CD14-positive monocyte (primary cell): ENCODE measurements at regions not wholly inside any gene's neighbourhood (a gene's known extent, or its start where the extent isn't known, plus 50 kb on each side); places are given as distances from the start of the nearest gene placed in this dataset.

Experiments
- DNase-seq, 3 donors: peaks; one replicate each; pipeline ENCODE4 v3.0.0-alpha.2; 2011 to 2022
- H2AFZ ChIP-seq: 2 replicates; pipeline ENCODE4 v1.6.0; 2012; ENCODE audit warnings: mild to moderate bottlenecking, low read depth, low read length, inconsistent platforms; ENCODE audit not compliant: insufficient read depth, poor library complexity, severe bottlenecking
- H3K27ac ChIP-seq, 2 donors: 1 replicate in 1 of 2; 2 replicates in 1 of 2; pipeline ENCODE4 v1.5.1; 2012 to 2013; ENCODE audit warnings: low read length in 2 of 2, control low read depth in 1 of 2, inconsistent platforms in 1 of 2, low read depth in 1 of 2, mild to moderate bottlenecking in 1 of 2
- H3K27me3 ChIP-seq, 2 donors: one replicate each; pipeline versions ENCODE4 v1.6.0 to v1.6.1; 2011 to 2013; ENCODE audit warnings: low read length in 2 of 2; ENCODE audit not compliant: control insufficient read depth in 2 of 2, insufficient read depth in 2 of 2
- H3K36me3 ChIP-seq, 2 donors: replicated peaks in 1 of 2; 1 replicate in 1 of 2; 2 replicates in 1 of 2; pipeline versions ENCODE4 v1.5.1 to v1.6.1; 2012 to 2013; ENCODE audit warnings: low read length in 2 of 2, control low read depth in 1 of 2, inconsistent platforms in 1 of 2, mild to moderate bottlenecking in 1 of 2; ENCODE audit not compliant: insufficient read depth in 2 of 2, control insufficient read depth in 1 of 2
- H3K4me1 ChIP-seq, 2 donors: 1 replicate in 1 of 2; 2 replicates in 1 of 2; pipeline versions ENCODE4 v1.5.1 to v1.6.1; 2012 to 2013; ENCODE audit warnings: low read length in 2 of 2, control low read depth in 1 of 2, inconsistent platforms in 1 of 2, mild to moderate bottlenecking in 1 of 2, moderate library complexity in 1 of 2; ENCODE audit not compliant: insufficient read depth in 2 of 2, control insufficient read depth in 1 of 2
- H3K4me2 ChIP-seq: replicated peaks from 2 replicates; pipeline ENCODE3; 2012; ENCODE audit warnings: low read length, moderate library complexity, mild to moderate bottlenecking; ENCODE audit not compliant: poor library complexity, severe bottlenecking; ENCODE audit errors: extremely low read depth
- H3K4me3 ChIP-seq, 3 experiments: fragments of 200-600 bp in 1 of 3; sonication (generic) in 1 of 3; replicated peaks in 1 of 3; 1 replicate in 2 of 3; 2 replicates in 1 of 3; pipeline ENCODE4 v1.5.1; 2011 to 2013; ENCODE audit warnings: low read length in 3 of 3, mild to moderate bottlenecking in 3 of 3, control low read depth in 2 of 3, low read depth in 2 of 3, inconsistent platforms in 1 of 3, moderate library complexity in 1 of 3
- H3K79me2 ChIP-seq: 2 replicates; pipeline ENCODE4 v1.6.0; 2012; ENCODE audit warnings: mild to moderate bottlenecking, control low read depth, inconsistent platforms, low read length, moderate library complexity; ENCODE audit not compliant: insufficient read depth
- H3K9ac ChIP-seq: 2 replicates; pipeline ENCODE4 v1.6.0; 2017; ENCODE audit warnings: low read length, mild to moderate bottlenecking; ENCODE audit not compliant: insufficient read depth, poor library complexity, severe bottlenecking
- H3K9me3 ChIP-seq, 2 donors: replicated peaks in 1 of 2; 1 replicate in 1 of 2; 2 replicates in 1 of 2; pipeline versions ENCODE4 v1.5.1 to v1.6.1; 2012 to 2013; ENCODE audit warnings: low read length in 2 of 2, control low read depth in 1 of 2; ENCODE audit not compliant: control insufficient read depth in 1 of 2, insufficient read depth in 1 of 2
- H4K20me1 ChIP-seq: 2 replicates; pipeline ENCODE4 v1.6.0; 2012; ENCODE audit warnings: mild to moderate bottlenecking, low read length, control low read depth, moderate library complexity; ENCODE audit not compliant: insufficient read depth
- H3K27ac Mint-ChIP-seq, 7 donors: one replicate each; pipeline ENCODE4 v1.8.0; 2020; ENCODE audit warnings: mild to moderate bottlenecking in 7 of 7, mixed read lengths in 7 of 7, moderate library complexity in 6 of 7, inconsistent platforms in 2 of 7
- H3K27me3 Mint-ChIP-seq, 3 donors: one replicate each; pipeline ENCODE4 v1.8.0; 2021 to 2022; ENCODE audit warnings: low read depth in 3 of 3, mild to moderate bottlenecking in 3 of 3, mixed read lengths in 3 of 3, moderate library complexity in 3 of 3, inconsistent platforms in 1 of 3
- H3K36me3 Mint-ChIP-seq, 2 donors: one replicate each; pipeline ENCODE4 v1.8.0; 2020; ENCODE audit warnings: mixed read lengths in 2 of 2, inconsistent platforms in 1 of 2, mild to moderate bottlenecking in 1 of 2
- H3K4me1 Mint-ChIP-seq: one replicate; pipeline ENCODE4 v1.8.0; 2020; ENCODE audit warnings: mild to moderate bottlenecking, mixed read lengths
- H3K4me3 Mint-ChIP-seq, 2 donors: one replicate each; pipeline ENCODE4 v1.8.0; 2020; ENCODE audit warnings: mild to moderate bottlenecking in 2 of 2, mixed read lengths in 2 of 2, moderate library complexity in 1 of 2
- H3K9me3 Mint-ChIP-seq, 7 donors: one replicate each; pipeline ENCODE4 v1.8.0; 2020 to 2022; ENCODE audit warnings: mixed read lengths in 7 of 7, mild to moderate bottlenecking in 6 of 7, moderate library complexity in 6 of 7, inconsistent platforms in 2 of 7
- WGBS: methylation state at CpG from one replicate; pipeline ENCODE4 v1.1.5; 2013; ENCODE audit warnings: missing lambda C conversion rate; ENCODE audit not compliant: insufficient coverage; 5-methylcytosine and 5-hydroxymethylcytosine counted together
- intact Hi-C, 2 donors: fragments of 100-400 bp; cut with micrococcal nuclease; formaldehyde crosslinking; loops; one replicate each; pipeline versions ENCODE4 v1.15.0 to v1.15.1; 2023
- TF ChIP-seq, protein P1 (sequence below): fragments of 200-600 bp; IDR thresholded peaks from one replicate; pipeline ENCODE4 v1.8.0; 2022; ENCODE audit warnings: antibody characterized with exemption, mild to moderate bottlenecking

DNA sequence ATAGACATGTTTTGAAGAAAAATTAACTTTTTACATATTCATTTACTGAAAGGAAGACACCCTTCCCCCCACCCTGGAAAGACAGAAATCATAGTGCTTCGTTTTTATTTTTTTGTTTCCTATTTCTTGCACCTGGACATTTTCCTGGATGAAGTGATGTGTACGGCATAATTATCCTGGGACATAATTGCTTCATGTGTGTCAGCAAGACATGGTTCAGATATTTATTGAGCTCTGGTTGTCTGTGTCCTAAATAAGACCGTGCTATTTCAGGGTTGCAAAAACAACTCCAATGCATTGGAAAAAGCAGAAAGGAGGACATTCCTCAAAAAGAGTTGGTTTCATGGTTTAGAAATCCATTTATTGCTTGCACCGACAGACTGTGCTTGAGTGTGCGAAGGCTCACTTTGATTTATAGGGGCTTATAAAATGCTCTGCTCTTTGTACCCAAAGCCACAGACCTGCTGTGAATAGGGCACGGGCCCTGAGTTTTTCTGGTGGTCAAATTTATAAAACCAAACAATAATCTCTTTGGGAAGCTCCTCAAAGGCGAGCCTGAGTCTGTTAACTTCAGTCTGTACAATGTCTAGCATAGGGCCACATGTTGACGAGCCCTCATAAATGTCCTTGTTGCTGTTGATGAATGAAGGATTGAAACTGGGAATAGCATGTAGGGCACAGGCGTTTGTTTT, 179.5 kb downstream of the SOX4 start:
- Histone ChIP-seq H3K79me2 (no peaks in the 10 kb centered on the region), H3K4me3 (no peak overlapping the region), H3K9ac (no peak overlapping the region), H3K4me1 (no peaks in the 10 kb centered on the region), H3K36me3 (no peaks in the 10 kb centered on the region), H3K27ac (no peak overlapping the region), H3K9me3 (no peaks in the 10 kb centered on the region), H3K27me3 (no peaks in the 10 kb centered on the region), H2AFZ (no peak overlapping the region), H4K20me1 (no peaks in the 10 kb centered on the region), H3K4me2 (no peak overlapping the region)
- H3K4me1 Mint-ChIP-seq = peaks cover 4% of the 10 kb centered on the region
- TF ChIP-seq, protein P1, sequence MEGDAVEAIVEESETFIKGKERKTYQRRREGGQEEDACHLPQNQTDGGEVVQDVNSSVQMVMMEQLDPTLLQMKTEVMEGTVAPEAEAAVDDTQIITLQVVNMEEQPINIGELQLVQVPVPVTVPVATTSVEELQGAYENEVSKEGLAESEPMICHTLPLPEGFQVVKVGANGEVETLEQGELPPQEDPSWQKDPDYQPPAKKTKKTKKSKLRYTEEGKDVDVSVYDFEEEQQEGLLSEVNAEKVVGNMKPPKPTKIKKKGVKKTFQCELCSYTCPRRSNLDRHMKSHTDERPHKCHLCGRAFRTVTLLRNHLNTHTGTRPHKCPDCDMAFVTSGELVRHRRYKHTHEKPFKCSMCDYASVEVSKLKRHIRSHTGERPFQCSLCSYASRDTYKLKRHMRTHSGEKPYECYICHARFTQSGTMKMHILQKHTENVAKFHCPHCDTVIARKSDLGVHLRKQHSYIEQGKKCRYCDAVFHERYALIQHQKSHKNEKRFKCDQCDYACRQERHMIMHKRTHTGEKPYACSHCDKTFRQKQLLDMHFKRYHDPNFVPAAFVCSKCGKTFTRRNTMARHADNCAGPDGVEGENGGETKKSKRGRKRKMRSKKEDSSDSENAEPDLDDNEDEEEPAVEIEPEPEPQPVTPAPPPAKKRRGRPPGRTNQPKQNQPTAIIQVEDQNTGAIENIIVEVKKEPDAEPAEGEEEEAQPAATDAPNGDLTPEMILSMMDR = no peak
- H3K27ac Mint-ChIP-seq = no peak overlapping the region
- WGBS = 100% methylated on average over 4 of the region's 9 CpGs
- no peak for DNase-seq
- no peaks in the 10 kb centered on the region for H3K27me3 Mint-ChIP-seq
- intact Hi-C loops = no loop called here
- no peaks in the 10 kb centered on the region for H3K36me3 Mint-ChIP-seq
- H3K9me3 Mint-ChIP-seq = peaks cover 0 to 4% (median 0%) of the 10 kb centered on the region in 7 donors
- H3K4me3 Mint-ChIP-seq = no peak overlapping the region

DNA sequence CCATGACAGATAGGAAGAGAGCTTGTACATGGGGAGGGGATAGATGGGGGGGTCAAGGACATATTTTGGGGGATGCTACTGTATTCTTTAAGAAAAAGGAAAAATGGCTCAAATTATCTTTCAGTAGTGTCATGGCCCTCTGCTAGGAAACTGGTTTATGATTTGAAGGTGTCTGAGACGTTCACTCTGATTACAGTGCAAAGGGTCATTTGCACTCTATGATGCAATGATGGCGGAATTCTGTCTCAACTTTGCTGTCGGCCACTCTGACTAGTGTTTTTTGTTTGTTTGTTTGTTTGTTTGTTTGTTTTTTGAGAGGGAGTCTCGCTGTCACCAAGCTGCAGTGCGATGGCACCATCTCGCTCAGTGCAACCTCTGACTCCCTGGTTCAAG, 180.0 kb downstream of the SOX4 start:
- no peak overlapping the region for H3K9ac ChIP-seq
- H3K4me1 ChIP-seq = no peaks in the 10 kb centered on the region
- Mint-ChIP-seq H3K4me1 (no peaks in the 10 kb centered on the region), H3K36me3 (no peaks in the 10 kb centered on the region), H3K27me3 (no peaks in the 10 kb centered on the region), H3K4me3 (no peak overlapping the region), H3K27ac (no peak overlapping the region), H3K9me3 (peaks cover 0 to 4% (median 0%) of the 10 kb centered on the region in 7 donors)
- no peaks in the 10 kb centered on the region for H4K20me1 ChIP-seq
- DNase-seq = no peak
- no peak overlapping the region for H2AFZ ChIP-seq
- H3K27ac ChIP-seq = no peak overlapping the region
- no peaks in the 10 kb centered on the region for H3K9me3 ChIP-seq
- no peak overlapping the region for H3K4me3 ChIP-seq
- TF ChIP-seq, protein P1 = no peak
- intact Hi-C loops = no loop called here
- H3K4me2 ChIP-seq = no peak overlapping the region
- H3K27me3 ChIP-seq = no peaks in the 10 kb centered on the region
- no peaks in the 10 kb centered on the region for H3K36me3 ChIP-seq
- no peaks in the 10 kb centered on the region for H3K79me2 ChIP-seq
- 91% methylated on average over 4 of the region's 6 CpGs for WGBS
